RPMI7951 (cell line): ENCODE measurements at regions not wholly inside any gene's neighbourhood (a gene's known extent, or its start where the extent isn't known, plus 50 kb on each side); places are given as distances from the start of the nearest gene placed in this dataset.

ENCODE experiments used
- DNase-seq: peaks from one replicate; pipeline ENCODE4 v3.0.0-alpha.2; 2012; ENCODE audit warnings: low read depth

- DNase-seq: no peak
Measured at GRCh38 chr6:105816847-105817246, 269.3 kb upstream of the PRDM1 start.

DNA sequence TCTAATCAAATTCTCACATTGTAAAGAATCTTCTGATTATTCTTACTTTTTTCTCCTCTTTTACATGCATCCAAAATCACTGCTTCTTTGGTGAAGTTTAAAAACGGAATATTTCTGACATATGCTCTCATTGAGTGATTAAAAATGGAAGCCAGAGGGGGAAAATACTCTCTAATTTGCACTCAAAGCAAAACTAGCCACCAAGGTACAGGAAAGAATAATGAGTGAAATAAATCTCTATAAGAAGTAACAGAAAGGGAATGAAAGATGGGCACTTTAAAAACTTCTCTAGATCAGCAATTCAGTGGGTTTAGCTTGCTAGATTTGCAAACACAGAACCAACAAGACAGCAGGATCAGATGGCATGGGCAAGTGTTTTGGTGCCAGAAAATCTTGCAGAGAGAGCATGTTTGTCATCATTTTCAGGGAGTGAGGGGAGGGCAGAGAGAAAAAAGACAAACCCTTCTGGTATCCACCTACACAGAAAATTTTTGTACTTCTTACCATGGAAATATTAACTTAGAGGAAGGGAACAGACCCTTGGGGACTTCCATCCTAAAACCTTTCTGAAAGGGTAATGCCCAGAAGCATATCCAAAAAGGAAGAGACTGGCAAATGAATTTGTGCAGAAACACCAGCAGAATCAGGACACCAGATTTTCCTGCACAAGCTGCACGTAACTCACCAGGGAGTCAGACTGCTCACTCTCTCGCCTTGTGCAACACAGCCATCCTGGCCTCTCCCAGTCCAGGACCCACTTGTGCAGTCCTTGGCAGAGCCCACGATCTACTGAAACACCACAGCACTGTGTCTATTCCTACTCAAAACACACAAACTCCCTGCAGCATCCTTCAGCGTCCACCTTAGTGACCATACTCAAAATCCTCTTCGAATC is 270.2 kb upstream of the PRDM1 start:
- no peak for DNase-seq

DNA sequence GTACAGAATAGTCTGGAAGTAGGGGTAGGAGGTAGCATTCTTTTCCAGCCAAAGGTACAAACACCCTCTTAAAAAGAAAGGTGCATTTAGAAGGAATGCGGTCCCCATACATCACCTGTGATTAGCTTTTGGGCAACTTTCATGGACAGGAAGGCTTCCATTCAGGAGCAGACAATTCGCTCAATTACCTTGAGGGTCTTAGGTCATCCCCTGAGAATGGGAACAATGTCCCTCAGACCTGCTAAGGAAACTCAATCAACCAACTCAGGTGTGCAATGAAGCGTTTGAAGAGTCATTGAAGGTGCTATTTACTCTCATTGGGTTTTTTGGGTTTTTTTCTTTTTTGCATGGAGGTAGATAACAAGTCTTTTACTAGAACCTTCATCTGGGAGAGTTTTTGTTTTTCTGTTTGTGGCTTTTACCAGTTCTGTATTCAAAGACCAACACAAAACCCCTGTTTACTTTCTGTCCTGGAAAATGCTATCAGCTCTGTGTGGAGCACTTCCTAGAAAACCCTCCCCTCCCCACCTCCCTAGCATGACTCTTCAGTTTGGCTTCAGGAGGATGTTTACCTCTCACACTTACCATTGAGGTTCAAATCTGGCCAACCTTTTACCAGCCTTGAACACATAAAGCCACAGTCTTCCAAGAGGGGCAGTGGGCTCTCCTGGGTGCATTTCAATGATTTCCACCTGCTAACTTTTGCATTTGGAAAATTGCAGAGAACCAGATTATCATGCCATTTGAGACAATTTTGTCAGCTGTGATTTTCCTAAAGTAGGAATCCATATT is 271.2 kb upstream of the PRDM1 start:
- no peak for DNase-seq

DNA sequence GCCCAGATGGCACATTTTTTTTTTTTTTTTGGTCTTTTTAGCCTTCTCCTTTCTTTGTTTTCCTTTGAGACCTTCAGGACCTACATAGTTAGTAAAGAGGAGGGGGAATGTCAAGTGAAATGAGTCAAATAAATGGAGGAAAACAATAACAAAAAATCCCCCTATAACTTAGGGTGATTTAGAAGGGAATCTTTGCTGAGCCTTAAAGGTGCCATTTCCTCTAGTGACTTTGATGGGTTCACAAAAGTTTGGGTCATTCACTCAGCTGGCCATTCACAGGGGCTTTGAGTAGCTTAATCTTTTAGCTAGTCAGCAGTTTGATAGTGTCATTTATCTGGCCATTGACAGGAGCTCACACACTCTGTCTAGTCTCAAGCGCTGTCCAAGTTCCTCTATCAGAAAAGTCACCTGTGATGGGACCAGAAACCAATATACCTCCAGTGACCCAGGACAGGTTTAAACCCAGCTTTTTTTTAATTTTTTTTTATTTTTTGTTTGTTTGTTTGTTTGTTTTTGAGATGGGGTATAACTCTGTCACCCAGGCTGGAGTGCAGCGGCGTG is 275.1 kb upstream of the PRDM1 start:
- no peak for DNase-seq

DNA sequence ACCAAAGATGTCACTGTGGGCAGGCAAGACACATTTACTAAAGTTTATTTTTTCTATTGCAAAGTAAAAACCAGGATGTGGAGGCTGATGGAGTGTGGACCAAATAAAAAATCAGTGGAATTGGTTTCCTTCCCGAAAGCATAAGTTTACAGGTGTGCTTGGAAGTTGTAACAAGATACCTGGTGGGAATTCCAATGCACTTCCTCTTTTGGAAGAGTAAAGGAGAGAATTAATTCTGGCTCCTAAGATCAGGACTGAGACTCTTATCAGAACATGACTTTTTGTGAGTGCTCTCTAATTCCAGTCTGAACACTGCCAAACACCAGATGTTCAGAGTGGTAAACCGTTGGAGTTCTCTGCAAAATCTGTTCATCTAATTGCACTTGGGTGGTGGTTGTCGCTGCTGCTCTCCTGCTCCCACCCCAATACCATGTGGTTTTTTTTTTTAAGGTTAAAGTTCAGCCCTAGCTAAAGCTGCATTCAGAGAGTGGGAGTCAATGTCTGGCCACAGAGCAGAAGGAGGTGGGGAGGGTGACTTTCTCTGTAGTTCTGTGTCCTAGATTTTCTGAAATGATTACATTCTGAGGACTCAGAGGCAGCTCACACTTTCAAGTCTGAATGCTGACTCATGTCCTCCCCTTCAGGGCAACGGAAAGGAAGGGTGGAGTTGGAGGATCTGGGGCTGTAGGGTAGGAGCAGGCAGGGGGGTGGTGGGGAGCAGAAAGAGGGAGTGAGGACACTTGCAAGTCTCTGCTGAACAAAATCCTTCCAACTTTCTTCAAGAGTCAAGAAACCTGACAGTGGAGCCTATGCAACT is 275.8 kb upstream of the PRDM1 start:
- peak; percentile 99 for DNase-seq

DNA sequence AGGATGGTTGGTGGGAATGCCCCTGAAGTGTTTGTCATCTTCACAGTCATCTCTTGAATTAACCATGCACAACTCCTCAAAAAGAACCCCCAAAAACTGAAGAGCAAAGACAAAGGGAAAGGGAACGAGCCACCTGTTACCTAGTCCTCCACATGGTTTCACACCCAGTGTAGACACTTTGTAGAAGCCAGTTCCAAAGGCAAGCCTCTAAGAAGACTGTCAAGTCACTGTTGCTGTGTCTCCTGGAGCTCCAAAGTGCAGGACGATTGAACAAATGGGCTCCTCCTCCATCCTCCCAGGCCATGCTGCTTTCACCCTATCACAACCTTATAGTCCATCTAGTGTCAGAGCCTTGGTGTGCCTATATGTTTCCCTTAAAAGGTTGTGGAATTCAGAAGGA is 277.6 kb upstream of the PRDM1 start:
- no peak for DNase-seq

DNA sequence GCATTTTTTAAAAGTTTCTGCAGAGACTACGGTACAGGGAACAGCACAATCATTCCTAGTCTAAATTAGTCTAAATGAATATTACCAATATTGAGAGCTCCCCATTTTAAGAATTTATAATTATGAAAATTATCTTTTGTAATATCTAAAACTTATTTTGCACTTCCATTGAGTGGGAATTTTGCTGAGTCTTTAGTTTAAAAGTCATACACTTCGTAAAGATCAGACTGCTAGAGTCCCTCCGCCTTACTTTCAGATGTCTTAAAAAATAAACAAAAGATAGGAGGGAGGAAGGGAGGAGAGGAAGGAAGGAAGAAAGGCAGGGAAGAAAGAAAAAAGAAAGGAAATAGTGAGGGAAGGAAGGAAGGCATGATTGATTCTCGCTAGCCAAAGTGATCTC is 278.2 kb upstream of the PRDM1 start:
- no peak for DNase-seq

DNA sequence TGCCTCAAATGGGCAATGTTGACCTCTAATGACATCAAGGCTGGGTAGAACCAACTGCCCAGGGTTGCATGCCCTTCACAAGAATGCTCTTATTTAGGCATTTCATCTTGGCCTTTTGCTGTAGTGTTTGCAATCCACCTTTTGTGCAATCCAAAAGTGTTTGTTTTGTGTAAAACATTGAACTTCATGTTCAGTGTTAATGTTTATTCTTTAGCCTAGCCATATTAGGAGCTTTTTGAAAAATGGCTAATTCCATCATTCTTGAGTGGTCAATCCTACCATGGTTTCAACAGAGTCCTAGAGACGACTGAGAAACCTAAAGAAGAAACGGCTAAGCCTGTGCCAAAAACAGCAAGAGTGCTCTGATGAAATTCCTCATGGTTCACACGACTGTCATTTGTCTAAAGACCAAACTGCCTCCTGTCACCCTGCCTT is 279.6 kb upstream of the PRDM1 start:
- DNase-seq: no peak

DNA sequence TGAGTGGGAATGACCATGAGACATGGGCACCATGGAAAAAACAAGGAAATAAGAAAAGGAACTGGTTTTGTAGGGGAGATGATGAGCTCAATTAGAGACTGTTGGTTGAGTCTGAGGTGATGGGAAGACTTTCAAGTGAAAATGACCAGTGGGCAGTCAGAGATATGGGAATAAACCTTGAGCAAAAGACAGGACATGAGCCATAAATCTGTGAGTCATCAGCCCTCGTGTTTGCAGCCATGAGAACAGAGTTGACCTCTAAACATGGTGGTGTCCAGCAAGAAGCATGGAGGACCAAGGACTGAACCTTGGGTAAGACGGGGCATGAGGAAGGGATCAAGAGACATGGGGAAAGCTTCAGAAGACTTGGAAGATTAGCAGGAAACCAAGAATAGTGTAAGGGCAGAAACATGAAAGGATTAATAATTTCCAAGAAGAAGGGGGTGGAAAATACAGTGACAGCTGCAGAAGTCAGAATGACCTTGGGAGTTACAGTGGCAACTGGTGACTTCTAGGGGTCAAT is 280.6 kb upstream of the PRDM1 start:
- DNase-seq: peak; percentile 80

DNA sequence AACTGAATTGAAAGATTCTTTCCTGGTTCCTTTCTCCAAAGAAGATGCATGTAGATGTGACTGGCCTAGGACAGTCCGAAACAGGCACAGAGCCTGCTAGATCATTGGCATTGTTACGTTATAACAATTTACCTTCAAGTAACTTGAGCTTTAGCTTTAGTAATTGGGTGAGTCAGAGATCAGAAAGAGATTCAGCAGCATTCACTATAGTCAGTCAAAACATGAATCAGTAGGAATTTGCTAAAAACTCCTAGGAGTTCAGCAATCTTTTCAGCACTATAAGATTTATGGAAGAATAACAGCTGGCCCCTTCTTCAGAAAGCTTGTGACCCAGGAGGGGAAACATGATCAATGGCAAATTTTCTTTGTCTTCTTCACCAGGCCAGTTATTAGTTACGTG is 281.7 kb upstream of the PRDM1 start:
- DNase-seq: peak; percentile 86

DNA sequence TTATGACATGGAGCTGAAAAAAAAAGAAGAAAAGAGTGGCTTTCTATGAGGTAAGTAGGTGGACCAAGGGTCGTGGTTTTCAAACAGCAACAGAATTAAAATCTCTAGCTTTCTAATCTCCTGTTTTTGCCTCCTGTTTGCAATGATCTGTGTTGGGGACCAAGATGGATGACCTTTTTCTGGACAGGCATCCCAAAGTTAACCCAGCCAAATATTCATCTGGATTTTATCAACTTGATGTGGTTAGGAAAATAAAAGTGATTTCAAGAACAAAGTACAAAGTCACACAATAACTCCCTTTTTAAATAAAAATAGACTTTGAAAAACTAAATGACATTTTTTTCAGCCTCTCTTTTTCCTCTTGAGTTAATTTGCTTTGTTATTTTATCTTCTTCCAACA is 282.1 kb upstream of the PRDM1 start:
- DNase-seq: no peak

DNA sequence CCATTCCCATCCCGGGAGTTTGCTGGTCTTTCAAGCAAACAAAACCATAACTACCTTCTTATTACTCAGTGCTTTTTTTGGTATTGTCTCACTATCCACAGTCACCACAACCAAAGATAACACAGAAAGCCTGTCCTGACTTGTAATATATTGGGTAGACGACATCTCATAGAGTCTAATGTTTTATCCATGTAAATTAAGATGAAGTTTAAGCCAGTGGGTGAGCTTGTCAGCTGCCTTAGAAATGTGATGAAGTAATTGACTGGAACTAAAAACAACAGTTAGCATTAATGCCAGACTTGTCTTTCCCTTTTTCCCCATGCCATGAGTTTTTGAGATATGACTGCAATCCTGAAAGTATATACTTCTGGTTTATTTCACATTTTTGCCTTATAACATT is 282.7 kb upstream of the PRDM1 start:
- DNase-seq: peak; percentile 26

GRCh38 chr6:105802703-105803102 is 283.4 kb upstream of the PRDM1 start:
- no peak for DNase-seq

DNA sequence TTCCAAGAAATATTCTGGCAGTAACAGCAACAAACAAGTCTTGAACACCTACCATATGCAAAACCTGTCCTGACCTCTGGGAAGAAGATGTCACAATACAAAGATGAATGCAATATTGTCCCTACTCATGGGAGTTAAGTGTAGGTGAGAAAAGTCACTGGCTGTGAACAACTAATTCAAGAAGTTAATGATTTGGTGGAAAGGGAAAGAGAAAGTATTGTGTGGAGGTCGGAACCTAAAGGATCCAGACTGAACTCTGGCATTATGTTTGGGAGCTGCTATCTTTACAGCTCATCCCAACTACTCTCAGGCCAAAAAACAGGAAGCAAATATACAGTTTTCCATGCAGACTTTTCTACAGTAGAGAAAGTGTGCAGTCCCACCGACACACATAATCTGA is 285.3 kb upstream of the PRDM1 start:
- DNase-seq: no peak

GRCh38 chr6:105800398-105800797 is 285.7 kb upstream of the PRDM1 start:
- DNase-seq: no peak

DNA sequence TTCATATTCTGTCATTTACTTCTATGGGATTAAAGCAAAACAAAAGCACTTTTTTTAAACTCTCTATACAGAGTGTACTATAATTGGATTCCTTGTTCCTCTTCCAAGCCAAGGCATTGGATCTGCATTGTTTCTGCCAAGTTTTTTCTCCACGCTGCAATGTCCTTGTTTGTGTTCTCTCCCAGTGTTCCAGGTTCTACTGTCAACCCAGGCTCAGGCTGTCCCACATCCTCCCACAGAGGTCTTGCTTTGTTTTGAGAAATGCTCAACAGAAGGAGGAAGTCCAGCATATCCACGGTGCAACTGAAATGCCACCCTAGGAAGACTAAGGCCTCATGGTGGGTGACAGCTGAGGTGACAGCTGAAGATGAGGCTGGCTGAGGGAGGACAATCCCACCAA is 287.1 kb upstream of the PRDM1 start:
- DNase-seq: no peak

DNA sequence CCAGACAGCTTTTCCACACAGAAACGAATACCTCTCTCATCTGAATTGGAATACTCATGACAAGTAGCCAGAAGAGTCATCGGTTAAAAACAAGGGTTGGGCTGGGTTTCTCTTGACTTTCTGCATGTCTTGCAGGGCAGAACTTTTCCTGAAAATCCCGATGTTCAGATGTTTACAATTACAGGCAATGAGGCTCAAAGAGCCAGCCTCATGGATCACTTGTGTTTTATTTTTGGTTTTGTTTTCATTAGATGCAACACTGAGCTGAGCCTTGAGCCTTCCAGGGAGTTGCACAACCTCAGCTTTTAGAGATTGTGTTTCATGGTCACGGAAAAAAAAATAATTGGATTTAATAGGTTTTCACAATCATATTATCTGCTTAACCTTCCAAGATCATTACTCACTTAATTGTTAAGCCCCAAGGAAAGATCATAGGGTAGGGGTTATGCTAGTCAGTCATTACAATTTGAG is 288.1 kb upstream of the PRDM1 start:
- peak; percentile 83 for DNase-seq

DNA sequence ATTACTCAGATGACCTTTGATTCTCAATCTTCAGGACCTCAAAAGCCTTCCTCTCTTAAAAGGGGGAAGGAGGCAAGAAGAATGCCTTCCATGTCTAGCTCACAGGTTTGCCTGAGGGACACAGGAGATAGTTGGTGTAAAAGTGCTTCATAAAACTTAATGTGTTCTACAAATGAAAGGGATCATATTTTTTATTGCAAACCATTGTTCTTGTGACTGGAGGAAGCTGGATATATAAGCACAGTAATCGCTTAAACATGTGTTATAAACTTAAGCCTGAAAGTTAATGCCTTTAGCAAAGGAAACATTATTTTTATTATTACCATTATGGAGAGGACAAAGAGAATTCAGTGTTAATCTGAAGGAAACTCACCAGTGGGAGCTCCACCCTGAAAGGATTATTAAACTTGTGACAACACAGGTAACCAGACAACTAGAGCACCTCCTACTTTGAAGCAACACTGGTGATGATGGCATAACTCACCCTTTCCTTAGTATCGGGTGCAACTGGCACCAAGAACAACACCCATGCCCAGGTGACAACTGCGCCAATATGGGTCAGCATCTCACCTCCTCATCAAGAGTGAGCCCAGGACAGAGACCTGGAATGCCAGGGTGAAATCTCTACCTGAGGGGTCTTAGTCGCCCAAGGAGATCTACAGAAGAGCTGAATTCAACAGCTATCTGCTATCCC is 288.7 kb upstream of the PRDM1 start:
- DNase-seq: no peak

GRCh38 chr6:105795913-105796517 is 290.1 kb upstream of the PRDM1 start:
- peak; percentile 70 for DNase-seq

DNA sequence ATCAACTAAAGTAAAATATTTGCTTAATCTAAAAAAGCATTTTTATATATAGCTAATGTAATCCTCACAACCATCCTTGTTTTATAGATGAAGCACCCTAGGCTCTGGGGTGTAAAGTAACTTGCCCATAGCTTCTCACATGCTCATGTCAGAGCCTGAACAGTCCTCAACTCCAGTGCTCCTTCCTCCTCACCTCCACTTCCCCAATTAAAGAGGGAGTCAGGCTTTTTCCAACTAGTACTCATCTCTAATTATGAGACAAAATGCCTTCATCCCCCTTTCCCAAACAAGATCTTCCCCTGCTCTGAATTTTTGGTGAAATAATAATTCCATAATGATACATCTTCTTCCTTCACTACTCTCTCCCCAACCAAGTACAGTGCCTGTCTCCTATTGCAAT is 290.8 kb upstream of the PRDM1 start:
- DNase-seq: no peak
